BJ (cell line): ENCODE measurements at regions not wholly inside any gene's neighbourhood (a gene's known extent, or its start where the extent isn't known, plus 50 kb on each side); places are given as distances from the start of the nearest gene placed in this dataset.

Source experiments
- CTCF ChIA-PET: fragments of 350-600 bp; formaldehyde crosslinking; extraction: SDS; loops from one replicate; lab custom pipeline; 2021; ENCODE audit warnings: antibody characterized with exemption, inconsistent platforms; lab: Yijun Ruan, JAX
- POLR2A ChIA-PET: fragments of 300-600 bp; sonication (Branson Sonifier 250); formaldehyde crosslinking; extraction: SDS; loops from one replicate; lab custom pipeline; 2021; ENCODE audit warnings: antibody characterized with exemption; lab: Charles Lee
- DNase-seq: peaks from one replicate; pipeline ENCODE4 v3.0.0-alpha.2; 2011; ENCODE audit warnings: low read depth
- H3K27me3 ChIP-seq: 2 replicates; pipeline ENCODE4 v1.6.0; 2011; ENCODE audit warnings: low read length; ENCODE audit not compliant: control insufficient read depth, insufficient read depth
- H3K36me3 ChIP-seq: 2 replicates; pipeline ENCODE4 v1.5.1; 2011; ENCODE audit warnings: low read length; ENCODE audit not compliant: control insufficient read depth, insufficient read depth
- H3K4me3 ChIP-seq: 2 replicates; pipeline ENCODE4 v1.5.1; 2011; ENCODE audit warnings: low read depth, mild to moderate bottlenecking, control low read depth, low read length
- TF ChIP-seq, protein P1 (sequence below): IDR thresholded peaks from 2 replicates; pipeline ENCODE4 v1.5.1; 2011; ENCODE audit warnings: low read depth, mild to moderate bottlenecking, control low read depth, inconsistent platforms, low read length, moderate library complexity; ENCODE audit not compliant: insufficient read depth

GRCh38 chr4:102172341-102172740 lies 172.9 kb downstream of the SLC39A8 start:
- POLR2A ChIA-PET: no interaction called here
- H3K36me3 ChIP-seq: no peaks in the 10 kb centered on the region
- CTCF ChIA-PET: no interaction called here
- DNase-seq: no peak
- TF ChIP-seq, protein P1, sequence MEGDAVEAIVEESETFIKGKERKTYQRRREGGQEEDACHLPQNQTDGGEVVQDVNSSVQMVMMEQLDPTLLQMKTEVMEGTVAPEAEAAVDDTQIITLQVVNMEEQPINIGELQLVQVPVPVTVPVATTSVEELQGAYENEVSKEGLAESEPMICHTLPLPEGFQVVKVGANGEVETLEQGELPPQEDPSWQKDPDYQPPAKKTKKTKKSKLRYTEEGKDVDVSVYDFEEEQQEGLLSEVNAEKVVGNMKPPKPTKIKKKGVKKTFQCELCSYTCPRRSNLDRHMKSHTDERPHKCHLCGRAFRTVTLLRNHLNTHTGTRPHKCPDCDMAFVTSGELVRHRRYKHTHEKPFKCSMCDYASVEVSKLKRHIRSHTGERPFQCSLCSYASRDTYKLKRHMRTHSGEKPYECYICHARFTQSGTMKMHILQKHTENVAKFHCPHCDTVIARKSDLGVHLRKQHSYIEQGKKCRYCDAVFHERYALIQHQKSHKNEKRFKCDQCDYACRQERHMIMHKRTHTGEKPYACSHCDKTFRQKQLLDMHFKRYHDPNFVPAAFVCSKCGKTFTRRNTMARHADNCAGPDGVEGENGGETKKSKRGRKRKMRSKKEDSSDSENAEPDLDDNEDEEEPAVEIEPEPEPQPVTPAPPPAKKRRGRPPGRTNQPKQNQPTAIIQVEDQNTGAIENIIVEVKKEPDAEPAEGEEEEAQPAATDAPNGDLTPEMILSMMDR: no peak
- no peak overlapping the region for H3K4me3 ChIP-seq
- no peaks in the 10 kb centered on the region for H3K27me3 ChIP-seq

- TF ChIP-seq, protein P1: no peak
- Histone ChIP-seq H3K4me3 (no peak overlapping the region), H3K36me3 (no peaks in the 10 kb centered on the region), H3K27me3 (no peaks in the 10 kb centered on the region)
- CTCF ChIA-PET: no interaction called here
- POLR2A ChIA-PET: no interaction called here
- no peak for DNase-seq
Observed at GRCh38 chr4:102170910-102171309, 174.4 kb downstream of the SLC39A8 start.

GRCh38 chr4:102169345-102169744 lies 175.9 kb downstream of the SLC39A8 start:
- TF ChIP-seq, protein P1: no peak
- POLR2A ChIA-PET: no interaction called here
- Histone ChIP-seq H3K4me3 (no peak overlapping the region), H3K27me3 (no peaks in the 10 kb centered on the region), H3K36me3 (no peaks in the 10 kb centered on the region)
- DNase-seq: no peak
- CTCF ChIA-PET: no interaction called here

DNA sequence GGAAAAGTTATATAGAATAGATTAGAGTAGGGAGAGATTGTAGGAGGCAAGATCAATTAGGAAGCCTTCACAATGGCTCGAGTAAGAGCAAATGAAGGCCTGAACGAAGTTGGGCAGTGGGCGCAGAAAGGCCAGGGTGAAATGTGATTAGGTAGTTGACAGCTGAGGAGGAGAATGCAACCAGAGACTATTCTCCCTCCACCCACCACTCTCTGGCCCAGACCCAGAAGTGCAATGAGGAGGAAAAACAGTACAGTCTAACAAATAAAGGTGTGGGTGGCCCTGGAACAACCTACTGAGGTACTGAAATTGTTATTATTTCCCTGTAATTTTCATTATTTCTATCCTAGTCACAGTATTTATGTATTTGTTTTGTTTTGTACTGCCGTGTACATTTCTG lies 176.7 kb downstream of the SLC39A8 start:
- no peaks in the 10 kb centered on the region for H3K36me3 ChIP-seq
- DNase-seq: no peak
- ChIA-PET POLR2A (no interaction called here), CTCF (no interaction called here)
- no peak overlapping the region for H3K4me3 ChIP-seq
- H3K27me3 ChIP-seq: no peaks in the 10 kb centered on the region
- TF ChIP-seq, protein P1: no peak

DNA sequence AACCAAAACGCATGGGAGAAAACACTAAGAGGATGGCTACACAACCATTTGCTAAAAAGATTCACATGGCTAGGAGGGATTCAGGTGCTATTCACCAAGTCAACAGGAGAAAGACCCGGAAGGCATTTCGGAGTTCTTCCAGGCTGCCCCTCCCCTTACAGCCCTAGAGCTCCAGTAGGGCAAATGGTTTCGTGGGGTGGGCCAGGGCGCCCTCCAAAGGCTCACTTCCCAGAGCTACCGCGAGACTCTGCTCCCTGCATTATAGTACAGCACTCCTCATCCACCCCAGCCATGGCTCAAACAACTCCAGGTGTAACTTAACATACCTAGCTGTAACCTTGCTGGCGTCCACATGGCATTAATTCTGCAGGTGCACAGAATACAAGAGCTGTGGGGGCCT lies 179.7 kb downstream of the SLC39A8 start:
- Histone ChIP-seq H3K27me3 (no peaks in the 10 kb centered on the region), H3K36me3 (no peaks in the 10 kb centered on the region), H3K4me3 (no peak overlapping the region)
- DNase-seq: no peak
- TF ChIP-seq, protein P1: no peak
- ChIA-PET POLR2A (no interaction called here), CTCF (no interaction called here)
